ENCODE measurements at regions not wholly inside any gene's neighbourhood (a gene's known extent, or its start where the extent isn't known, plus 50 kb on each side); places are given as distances from the start of the nearest gene placed in this dataset.

GRCh38 chr9:88037285-88037845, 63.0 kb upstream of the CDK20 start:
- TF ChIP-seq, protein P1, sequence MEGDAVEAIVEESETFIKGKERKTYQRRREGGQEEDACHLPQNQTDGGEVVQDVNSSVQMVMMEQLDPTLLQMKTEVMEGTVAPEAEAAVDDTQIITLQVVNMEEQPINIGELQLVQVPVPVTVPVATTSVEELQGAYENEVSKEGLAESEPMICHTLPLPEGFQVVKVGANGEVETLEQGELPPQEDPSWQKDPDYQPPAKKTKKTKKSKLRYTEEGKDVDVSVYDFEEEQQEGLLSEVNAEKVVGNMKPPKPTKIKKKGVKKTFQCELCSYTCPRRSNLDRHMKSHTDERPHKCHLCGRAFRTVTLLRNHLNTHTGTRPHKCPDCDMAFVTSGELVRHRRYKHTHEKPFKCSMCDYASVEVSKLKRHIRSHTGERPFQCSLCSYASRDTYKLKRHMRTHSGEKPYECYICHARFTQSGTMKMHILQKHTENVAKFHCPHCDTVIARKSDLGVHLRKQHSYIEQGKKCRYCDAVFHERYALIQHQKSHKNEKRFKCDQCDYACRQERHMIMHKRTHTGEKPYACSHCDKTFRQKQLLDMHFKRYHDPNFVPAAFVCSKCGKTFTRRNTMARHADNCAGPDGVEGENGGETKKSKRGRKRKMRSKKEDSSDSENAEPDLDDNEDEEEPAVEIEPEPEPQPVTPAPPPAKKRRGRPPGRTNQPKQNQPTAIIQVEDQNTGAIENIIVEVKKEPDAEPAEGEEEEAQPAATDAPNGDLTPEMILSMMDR (tag by site-specific recombination; IDR thresholded peaks at IDR 0.05): no peak
- TF ChIP-seq, protein P2, sequence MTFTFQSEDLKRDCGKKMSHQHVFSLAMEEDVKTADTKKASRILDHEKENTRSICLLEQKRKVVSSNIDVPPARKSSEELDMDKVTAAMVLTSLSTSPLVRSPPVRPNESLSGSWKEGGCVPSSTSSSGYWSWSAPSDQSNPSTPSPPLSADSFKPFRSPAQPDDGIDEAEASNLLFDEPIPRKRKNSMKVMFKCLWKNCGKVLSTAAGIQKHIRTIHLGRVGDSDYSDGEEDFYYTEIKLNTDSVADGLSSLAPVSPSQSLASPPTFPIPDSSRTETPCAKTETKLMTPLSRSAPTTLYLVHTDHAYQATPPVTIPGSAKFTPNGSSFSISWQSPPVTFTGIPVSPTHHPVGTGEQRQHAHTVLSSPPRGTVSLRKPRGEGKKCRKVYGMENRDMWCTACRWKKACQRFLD (tag by site-specific recombination; IDR thresholded peaks at IDR 0.05): no peak
- no peak for TF ChIP-seq ZNF629 (tag by site-specific recombination; IDR thresholded peaks at IDR 0.05)
- TF ChIP-seq ZNF398 (tag by site-specific recombination; IDR thresholded peaks at IDR 0.05): no peak
- TF ChIP-seq ZBTB21 (tag by site-specific recombination; IDR thresholded peaks at IDR 0.05): no peak
- TF ChIP-seq ZNF548 (tag by site-specific recombination; IDR thresholded peaks at IDR 0.05): no peak
- no peak for TF ChIP-seq ZBTB17 (tag by site-specific recombination; IDR thresholded peaks at IDR 0.05)
- no peak for TF ChIP-seq SP7 (tag by site-specific recombination; IDR thresholded peaks at IDR 0.05)
- TF ChIP-seq ZBTB20 (tag by site-specific recombination; IDR thresholded peaks at IDR 0.05): no peak

Measured in HEK293 (cell line).